HG03135 (cell line): ENCODE measurements at regions not wholly inside any gene's neighbourhood (a gene's known extent, or its start where the extent isn't known, plus 50 kb on each side); places are given as distances from the start of the nearest gene placed in this dataset.

Source experiments
- ATAC-seq: cut with Tn5 transposase; IDR thresholded peaks from one replicate; pipeline ENCODE4 v1.9.1; 2021; ENCODE audit warnings: mild to moderate bottlenecking, moderate library complexity; ENCODE audit not compliant: unreplicated experiment

- no peak for ATAC-seq
These were observed 271.0 kb upstream of the CDH20 start for GRCh38 chr18:61062258-61062657.

GRCh38 chr18:61064911-61065310 is 268.3 kb upstream of the CDH20 start:
- no peak for ATAC-seq

- no peak for ATAC-seq
These were observed 256.2 kb upstream of the CDH20 start for GRCh38 chr18:61076986-61077385.

DNA sequence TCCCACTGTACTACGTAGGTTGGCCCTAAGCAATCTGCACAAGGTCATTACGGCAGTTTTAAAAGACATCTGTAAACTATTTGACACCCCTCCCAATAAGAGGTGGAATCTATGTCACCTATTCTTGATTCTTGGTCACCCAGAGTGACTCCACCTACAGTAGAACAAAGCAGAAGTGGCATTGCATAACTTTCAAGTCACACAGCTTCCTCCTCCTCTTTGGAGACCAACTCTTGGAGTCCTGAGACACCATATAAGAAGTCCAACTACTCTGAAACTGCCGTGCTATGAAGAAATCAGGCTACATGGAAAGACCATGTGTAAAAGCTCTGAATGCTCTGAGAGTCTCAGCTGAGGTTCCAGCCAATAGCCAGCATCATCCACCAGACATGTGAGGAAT is 253.5 kb upstream of the CDH20 start:
- no peak for ATAC-seq

GRCh38 chr18:61080954-61081528 is 252.2 kb upstream of the CDH20 start:
- no peak for ATAC-seq

DNA sequence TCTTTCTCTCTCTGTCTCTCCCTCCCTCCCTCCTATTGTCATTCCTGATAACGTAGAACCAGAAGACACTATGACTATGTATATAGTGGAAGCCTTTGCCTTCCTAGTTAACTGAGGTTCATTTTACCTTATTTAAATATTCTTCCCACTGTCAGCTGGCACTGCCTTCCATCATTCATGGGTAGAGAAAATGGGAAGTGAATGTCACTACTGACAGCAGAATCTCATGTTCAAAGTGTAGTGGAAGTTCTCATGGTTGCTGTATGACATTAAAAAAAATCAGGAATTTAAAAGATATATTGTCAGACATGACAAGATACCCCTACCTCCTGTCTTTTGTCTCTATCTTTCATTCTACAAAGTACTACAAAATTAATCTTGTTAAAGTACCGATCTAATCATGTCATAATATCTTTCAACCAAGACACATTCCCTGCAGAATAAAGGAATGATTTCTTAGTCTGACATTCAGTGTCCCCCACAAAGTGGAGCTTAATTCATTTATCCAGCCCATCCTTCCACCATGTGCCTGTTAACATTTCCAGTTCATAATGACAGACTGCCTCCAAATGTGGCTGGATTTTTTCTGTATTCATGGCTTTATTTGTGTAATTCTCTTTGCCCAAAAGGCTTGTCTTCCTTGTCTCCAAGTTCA is 250.1 kb upstream of the CDH20 start:
- no peak for ATAC-seq

DNA sequence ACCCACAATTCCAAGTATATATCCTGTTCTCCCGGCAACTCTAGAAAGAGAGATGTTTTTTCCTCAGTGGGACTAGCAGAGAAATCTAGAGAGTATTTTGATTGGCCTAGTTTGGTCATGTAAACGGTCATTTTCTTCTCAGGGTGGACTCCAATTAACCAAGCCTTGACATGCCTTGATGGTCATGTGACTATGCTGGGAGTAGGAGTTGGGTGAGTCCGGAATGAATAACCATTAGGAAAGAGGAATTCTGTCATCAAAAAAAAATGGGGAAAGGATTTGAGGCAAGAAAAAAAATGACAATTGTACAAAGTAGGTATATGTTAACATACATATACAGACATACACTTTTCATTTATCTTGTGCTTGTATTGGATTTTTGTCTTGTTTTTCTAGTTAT is 248.2 kb upstream of the CDH20 start:
- ATAC-seq, result no peak

GRCh38 chr18:61085761-61086160 is 247.5 kb upstream of the CDH20 start:
- no peak for ATAC-seq

- no peak for ATAC-seq
These were observed 246.6 kb upstream of the CDH20 start for GRCh38 chr18:61086657-61087056.

GRCh38 chr18:61091379-61091778 is 241.9 kb upstream of the CDH20 start:
- ATAC-seq, result no peak

GRCh38 chr18:61093965-61094364 is 239.3 kb upstream of the CDH20 start:
- ATAC-seq, result no peak

GRCh38 chr18:61096226-61096625 is 237.0 kb upstream of the CDH20 start:
- no peak for ATAC-seq

DNA sequence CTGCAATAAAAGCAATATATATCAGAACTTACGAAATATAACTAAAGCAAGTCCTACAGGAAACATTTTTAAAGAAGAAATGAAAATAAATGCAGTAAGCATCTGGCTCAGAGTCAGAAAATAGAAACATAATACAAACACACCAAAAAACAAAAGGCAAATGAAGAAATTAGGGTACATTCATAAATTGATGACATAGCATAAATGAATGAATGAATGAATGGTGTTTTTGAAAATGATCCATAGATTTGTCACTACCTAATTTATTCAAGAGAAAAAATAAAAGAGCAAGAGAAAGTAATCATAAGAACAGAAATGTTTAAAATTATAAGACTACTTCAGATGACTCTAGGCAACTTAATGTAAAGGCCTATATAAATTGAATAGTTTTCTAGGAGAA is 226.1 kb upstream of the CDH20 start:
- no peak for ATAC-seq

DNA sequence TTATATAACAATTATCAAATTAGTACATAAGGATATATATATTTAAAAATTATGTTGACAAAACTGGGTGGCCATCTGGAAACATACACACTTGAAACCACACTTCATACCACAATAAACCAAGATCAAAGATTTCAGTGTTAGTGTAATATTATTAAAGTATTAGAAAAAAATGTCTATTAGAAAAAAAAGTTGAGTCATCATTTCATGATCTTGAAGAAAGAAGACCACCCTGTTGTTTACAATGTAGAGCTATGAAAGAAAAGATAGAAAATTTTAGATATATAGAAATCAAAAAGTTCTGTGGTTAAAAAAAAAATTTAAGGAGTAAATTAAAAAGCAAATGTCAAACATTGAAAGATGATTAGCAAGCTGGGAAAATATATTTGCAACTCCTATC is 224.5 kb upstream of the CDH20 start:
- no peak for ATAC-seq

DNA sequence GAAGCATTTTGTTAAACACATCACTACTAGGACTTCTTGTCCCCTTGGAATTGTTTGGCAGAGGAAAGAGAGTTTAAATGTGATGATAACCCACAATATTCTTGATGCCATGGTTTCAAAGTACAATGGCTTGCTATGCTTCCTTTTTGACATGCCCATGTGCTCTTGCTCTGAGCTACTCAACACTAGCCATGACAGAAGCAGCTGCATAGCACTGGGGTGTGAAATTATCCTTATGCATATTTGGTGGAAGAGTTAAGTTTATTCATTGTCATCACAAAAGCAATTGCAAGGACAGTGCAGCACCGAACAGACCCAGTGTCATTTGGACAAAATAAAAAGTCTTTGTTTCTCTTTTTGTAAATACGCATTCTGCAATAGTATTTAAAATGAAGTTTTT is 209.9 kb upstream of the CDH20 start:
- no peak for ATAC-seq

GRCh38 chr18:61127714-61128467 is 205.3 kb upstream of the CDH20 start:
- no peak for ATAC-seq

- no peak for ATAC-seq
These were observed 204.2 kb upstream of the CDH20 start for GRCh38 chr18:61129001-61129400.

DNA sequence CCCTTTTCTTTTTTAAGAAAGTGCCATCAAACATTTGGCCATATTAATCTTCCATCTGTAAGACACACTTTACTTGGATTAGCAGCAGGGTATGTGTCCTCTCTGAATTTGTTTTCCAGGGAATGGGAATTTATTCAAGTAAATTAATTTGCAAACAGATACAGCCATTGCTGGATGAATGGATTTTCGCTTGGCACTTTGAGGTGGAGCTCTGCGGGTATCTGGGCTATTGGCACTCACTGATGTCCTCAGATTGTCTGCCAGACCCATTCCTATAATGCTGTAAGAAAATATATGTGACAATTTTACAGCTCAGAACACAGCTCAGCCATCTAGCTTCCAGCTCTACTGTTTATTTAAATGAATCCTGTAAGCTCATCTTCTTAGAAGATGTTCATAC is 201.2 kb upstream of the CDH20 start:
- ATAC-seq, result no peak

- ATAC-seq, result no peak
These were observed 199.4 kb upstream of the CDH20 start for GRCh38 chr18:61133783-61134182.

- ATAC-seq, result no peak
These were observed 196.4 kb upstream of the CDH20 start for GRCh38 chr18:61136711-61137251.

DNA sequence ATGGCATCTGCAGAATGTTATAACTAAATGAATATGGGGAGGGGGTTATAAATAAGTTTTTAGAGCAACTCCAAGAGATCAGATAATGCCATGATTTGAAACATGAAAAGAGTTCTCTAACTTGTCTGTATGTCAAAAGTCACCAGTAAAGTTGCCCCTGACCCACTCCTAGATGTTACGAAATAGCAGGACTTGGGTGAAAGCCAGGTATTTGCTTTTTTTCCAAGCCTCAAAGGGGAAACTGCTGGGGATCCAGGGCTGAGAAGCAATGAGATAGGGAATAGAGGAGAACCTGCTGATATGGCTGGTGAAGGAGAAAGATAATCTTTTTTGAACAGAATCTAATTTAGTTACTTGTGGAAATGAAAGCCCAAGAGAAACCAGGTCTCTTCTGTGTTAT is 191.5 kb upstream of the CDH20 start:
- ATAC-seq, result no peak

DNA sequence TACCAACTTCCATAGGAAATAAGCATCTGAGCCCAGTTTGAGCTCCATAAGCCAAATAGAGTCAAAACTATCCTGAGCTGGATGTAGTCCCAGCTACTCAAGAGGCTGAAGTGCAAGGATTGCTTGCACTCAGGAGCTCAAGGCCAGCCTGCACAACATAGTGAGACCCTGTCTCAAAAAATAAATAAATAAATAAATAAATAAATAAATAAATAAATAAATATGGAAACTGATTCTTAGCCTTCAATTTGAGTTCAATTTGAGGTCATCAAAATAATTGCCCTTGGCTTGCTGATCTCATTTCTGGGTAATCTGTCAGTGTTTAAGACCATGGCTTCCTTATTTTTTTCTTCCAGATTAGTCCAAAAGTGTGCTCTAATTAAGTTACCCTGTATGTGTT is 184.9 kb upstream of the CDH20 start:
- ATAC-seq, result no peak
